HG03342 (cell line): ENCODE measurements at regions not wholly inside any gene's neighbourhood (a gene's known extent, or its start where the extent isn't known, plus 50 kb on each side); places are given as distances from the start of the nearest gene placed in this dataset.

Experiments
- ATAC-seq: cut with Tn5 transposase; IDR thresholded peaks from one replicate; pipeline ENCODE4 v1.9.1; 2021; ENCODE audit warnings: mild to moderate bottlenecking, moderate library complexity; ENCODE audit not compliant: unreplicated experiment

DNA sequence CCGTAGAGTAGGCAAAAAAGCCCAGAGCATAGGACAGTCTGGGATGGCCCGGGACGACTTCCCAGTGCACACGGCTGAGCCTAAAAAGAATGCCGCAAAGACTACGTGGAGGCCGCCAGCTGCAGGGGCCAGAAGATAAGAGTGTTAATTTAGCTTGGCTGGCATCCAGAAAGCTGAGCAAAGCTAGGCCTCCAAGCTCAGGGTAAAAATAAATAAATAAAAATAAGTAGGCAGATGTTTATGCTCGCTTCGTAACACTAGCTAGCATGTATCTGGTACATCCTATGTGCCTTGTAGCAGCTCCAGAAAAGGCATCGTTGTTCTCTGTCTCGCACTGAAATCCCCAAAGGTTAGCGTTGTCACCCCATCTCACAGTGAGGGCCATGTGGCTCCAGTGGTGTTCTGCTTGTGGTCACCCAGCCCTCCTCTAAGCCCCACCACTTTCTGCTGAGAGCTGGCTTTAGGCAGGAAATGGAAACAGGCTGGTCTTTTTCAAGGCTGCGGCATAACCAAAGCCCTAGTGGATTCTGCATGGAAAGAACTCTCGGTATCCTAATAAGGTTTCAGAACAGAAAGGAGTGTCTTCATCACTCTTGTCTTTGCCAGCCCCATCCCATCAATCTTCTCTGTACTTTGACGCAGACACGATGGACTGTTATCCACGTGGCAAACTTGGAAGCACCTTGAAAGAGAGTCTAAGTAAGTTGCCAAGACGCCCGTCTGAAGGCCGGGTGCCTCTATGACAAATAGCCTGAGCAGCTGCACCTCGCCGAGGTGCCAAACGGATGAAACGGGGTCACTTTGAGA is 58.1 kb upstream of the MEF2A start:
- peak; percentile 29 for ATAC-seq

GRCh38 chr15:99508311-99508645 is 57.5 kb upstream of the MEF2A start:
- no peak for ATAC-seq

DNA sequence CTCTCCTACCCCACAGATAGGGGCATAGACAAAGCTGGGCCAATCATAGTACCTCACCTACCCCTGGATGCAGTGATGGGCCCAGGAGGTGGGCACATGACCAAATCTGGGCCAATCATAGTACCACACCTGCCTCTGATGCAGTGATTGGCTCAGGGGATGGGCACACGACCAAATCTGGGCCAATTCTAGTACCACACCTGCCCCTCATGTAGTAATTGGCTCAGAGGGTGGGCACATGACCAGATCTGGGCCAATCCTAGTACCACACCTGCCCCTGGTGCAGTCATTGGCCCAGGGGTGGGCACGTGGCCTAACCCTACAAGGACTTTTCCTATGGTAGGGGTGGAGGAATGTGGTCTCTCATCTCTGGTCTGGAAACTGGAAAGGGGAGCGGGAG is 56.9 kb upstream of the MEF2A start:
- ATAC-seq, result no peak

DNA sequence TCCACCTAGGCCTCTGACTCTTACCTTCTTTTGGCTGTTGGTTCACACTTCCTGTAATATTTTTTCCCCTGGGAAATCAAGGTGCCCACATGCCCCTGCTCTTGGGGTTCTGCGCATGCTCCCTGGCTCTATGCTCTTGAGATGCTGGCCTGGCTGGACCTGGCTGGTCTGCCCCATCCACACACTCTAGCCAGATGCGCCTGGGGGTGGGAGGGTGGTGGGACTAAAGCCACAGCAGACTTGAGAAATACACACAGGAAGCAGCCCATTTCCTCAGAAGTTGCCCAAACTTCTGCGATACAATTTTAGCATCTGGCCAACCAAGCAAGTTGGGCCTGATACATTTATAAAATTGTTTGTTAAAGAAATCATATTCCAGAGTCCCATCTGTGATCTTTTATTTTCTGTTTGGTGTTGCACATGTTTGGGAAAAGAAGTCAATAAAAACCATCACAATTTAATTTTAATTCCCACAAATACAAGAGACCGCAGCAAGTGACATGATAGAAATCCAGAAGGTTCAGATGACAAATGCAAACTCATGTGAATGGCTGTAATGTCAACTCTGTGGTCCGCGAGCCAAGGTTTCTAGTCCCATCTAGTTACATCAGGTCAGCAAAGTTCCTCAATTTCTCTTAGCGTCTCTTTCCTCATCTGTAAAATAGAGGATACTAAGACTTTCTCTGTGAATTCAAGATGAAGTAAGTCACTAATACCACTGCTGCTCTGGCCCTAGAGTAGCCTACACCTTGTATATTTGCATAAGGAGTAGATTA is 55.9 kb upstream of the MEF2A start:
- no peak for ATAC-seq

DNA sequence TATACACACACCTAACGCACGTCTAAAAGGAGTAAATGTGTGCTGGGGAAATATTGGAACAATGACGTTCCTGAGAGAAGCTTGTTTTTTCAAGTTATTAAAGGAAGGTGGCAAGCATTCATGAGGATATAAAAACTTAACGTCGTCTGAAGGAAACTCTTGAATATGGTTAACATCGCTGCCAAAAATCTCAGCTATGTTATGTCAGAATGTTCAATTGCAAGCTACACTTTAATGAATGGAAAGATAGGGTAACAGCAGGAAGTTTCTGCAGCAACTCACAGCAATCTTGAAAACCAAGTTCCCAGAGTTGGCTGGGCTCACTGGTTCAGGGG is 54.3 kb upstream of the MEF2A start:
- ATAC-seq, result no peak

DNA sequence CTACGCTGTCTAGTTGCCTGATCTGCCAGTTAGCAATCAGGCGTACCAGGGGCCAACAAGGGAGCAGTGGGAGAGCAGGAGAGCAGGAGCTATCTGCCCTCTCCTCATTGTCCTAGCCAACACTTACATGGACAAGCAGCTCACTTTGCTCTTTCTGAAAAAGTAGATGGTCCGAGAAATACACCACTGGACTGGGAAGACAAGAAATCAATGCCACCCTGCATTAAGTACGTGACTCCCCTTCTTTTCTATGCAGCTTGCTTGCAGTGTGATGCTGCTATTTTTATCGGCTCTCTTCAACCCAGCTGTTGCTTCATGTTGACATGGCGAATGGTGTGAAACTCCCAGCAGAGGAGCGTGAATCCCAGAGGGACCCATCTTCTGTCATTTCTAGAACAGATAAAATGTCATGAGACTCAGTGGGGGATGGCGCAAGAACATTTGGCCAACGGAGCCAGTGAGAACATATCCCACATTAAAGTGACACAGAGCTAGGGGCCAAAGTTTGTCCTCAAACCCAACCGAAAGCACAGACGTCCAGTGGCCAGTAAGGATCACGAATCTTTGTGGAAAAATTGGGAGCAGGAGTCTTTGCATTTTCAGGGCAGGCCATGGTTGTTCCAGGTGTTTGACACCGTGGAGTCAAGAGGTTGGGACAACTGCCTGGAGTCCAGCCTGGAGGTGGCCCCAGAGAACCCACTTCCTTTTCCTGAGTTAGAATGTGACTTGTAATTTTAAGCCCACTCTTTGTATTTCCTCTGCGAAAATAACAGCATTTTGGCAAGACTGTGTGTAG is 53.7 kb upstream of the MEF2A start:
- ATAC-seq, result peak; percentile 72

- no peak for ATAC-seq
Observed at GRCh38 chr15:99514306-99514705, 51.5 kb upstream of the MEF2A start.
